GM21526 (cell line): ENCODE measurements at regions not wholly inside any gene's neighbourhood (a gene's known extent, or its start where the extent isn't known, plus 50 kb on each side); places are given as distances from the start of the nearest gene placed in this dataset.
"Not testable (repeated sequence)": the region's sequence is repeated elsewhere in the genome, so short reads cannot be mapped to it uniquely, and the experiment has no call there.

Experiments
- ATAC-seq: cut with Tn5 transposase; IDR thresholded peaks from one replicate; pipeline ENCODE4 v1.9.1; 2021; ENCODE audit warnings: moderate library complexity; ENCODE audit not compliant: unreplicated experiment, low FRiP score

DNA sequence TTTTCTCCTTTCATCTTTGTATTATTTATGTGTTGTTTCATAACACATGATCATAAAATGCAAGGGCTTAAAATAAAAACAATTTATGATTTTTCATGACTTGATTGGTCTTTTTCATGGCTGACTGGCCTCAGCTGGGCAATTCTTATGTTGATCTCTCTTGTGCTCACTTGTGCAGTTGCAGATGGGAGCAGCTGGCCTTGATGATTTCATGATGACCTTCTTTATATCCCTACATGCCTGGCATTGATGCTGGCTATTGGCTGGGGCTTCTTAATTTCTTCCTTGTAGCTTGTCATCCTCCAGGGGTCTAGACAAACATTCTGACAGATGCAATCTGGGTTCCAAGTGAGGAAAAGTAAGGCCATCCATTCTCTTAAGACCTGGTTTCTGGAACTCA lies 1832.8 kb upstream of the FLRT2 start:
- no peak for ATAC-seq

DNA sequence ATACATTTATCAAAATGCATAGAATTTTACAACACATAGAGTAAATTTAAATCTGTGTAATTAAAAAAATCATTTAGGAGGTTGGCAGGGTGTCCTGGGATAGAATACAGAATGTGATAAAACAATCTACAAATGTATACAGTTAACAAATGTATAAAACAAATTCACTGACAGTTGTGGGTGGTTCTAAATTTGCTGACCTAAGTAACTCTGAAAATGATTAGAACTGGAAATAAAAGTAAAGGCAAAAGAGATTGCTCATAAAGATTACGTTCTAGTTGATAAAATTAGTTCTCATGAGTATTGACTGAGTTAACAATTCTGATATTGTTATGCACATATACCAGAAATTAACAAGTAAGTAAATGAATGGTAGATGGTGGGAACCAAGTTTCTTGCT lies 1827.3 kb upstream of the FLRT2 start:
- ATAC-seq: no peak

DNA sequence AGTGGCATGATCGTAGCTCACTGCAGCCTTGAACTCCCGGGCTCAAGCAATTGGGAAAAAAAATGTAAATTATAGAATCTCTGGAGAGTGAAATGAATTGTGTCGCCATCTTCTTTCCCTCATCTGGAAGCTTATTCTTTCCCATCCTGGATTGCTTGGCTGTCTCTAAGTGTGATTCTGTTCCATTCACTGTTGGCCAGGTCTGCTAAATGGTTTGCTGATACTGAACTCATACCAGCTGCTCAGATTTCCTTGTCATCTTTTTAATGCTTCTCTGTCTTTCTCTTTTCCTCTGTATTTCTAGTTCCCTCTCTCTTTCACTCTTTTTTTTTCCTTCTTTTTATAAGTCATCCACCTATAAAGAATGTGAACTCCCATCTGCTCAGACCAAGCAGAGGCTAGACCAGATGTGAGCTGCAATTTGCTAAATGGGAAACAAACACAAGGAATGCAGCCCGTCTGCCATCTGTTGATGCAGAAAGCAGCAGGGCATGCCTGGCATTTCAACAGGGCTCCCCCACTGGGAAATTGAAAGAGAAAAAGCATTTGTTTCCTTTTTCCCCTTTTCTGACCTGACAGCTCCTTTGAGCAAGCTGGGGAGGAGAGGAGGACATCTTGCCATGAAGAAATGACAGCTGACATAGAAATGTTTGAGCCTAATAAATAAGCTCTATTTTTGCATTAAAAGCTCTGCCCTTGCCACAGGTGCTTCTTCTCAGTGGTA lies 1823.6 kb upstream of the FLRT2 start:
- no peak for ATAC-seq

DNA sequence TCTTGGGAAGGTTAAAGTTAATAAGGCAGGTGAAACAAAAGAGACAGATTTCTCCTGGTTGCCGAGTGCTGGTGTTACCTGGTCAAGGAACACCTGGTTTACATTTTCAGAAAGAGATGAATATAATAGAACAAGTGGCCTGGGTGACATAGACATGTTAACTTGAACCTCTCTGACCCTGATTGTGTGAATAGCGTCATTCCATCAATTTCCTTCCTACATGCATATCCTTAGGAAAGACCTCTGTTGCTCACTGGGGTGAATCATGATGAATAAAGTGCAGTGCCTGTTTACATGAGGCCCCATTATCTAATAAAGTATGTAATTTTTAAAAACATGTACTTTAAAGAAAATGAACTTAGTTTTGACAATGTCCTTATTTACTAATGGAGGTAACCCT lies 1822.9 kb upstream of the FLRT2 start:
- no peak for ATAC-seq

DNA sequence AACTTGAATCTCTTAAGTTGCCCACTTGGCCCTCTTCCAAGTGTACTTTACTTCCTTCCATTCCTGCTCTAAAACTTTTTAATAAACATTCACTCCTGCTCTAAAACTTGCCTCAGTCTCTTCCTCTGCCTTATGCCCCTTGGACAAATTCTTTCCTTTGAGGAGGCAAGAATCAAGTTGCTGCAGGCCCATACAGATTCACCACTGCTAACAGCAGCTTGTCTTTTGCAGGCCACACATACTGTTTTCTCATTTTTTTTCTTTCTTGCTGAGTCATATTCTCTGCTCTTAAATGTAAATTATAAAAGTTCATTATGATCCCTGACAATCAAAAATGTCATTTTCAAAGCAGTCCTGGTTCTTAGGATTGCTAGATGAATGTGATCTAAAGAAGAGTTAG lies 1820.8 kb upstream of the FLRT2 start:
- ATAC-seq: no peak

DNA sequence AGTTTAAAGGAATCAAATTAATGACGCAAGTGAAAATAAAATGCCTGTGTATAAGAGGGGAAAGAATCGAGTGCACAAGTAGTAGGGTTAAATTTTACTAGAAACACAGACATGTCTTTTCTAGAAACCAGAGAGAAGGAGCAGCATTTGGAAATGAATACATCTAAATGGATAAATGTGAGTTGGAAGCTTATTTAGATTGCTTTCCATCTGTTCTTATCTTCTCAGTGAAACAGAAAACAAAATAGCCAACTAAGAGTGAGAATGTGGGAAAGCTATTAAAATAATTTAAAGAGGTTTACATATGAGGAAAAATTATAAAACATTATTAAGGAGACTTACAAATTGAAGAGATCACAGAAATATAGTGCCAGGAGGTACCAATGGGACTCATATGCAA lies 1818.9 kb upstream of the FLRT2 start:
- ATAC-seq: no peak

DNA sequence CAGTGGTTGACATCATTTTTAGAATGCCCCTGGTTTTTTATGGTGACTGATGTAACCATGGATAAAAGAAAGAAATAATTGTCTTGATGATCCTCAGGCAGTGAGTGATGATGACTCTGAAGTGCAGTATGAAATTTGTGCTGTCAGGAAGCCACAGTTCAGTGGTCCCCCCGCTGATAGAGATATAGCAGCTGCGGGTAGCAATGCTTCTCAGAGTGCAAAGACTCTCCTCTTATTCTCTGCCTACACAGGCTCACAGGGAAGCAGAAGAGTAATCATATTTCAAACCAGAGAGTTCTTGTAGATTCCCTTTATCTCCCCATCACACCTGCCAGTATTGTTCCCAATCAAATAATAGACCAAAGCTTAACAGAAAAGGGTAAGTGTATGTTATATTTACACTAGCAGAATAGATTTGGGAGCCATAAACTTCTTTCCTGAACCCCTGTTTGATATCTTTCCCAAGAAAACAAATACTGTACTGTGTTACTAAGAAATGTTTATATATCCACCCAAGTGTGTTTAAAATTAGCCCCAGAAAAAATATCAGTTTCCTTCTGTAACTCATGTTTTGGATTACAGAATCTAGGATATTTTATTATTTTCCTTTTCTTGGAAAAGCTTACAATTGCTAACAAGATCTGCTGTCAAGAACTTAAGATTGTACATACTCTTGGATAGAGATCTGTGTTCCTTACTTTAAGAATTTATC lies 1817.4 kb upstream of the FLRT2 start:
- no peak for ATAC-seq

DNA sequence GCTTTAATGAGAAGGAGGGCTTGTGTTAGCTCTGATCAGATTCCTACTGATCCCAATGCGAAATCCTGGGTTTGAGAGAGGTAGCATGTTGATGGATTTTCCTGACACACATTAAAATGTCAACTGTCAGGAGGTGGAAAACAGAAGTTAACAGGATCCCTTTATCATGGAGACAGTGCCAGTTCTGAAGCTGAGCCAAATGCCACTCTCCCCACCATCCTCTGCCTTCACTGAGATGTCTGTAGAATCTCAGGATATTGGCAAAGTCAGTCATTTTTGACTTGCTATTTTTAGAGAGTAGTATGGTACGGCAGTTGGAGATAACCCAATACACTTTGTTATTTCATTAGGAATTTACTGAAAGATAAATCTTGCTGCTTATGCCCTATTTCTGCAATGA lies 1816.2 kb upstream of the FLRT2 start:
- ATAC-seq: no peak

DNA sequence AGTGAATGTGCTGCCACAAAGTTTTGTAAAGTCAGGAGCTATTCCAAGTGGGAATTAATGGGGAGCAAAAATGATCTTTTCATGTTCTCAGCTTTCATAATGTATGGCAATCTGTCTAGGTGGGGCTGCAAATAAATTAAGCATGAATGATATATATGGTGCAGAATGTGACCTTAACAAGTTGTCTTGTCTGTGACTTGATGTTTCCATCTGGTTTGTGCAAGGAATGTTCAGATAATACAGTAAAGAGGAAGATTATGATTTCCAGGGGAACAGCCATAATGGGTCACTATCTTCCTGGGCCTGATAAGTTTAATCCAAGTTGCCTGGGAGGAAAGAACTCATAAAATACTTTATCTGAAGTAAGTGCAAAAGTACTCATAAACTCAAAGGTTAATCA lies 1815.8 kb upstream of the FLRT2 start:
- ATAC-seq: no peak

DNA sequence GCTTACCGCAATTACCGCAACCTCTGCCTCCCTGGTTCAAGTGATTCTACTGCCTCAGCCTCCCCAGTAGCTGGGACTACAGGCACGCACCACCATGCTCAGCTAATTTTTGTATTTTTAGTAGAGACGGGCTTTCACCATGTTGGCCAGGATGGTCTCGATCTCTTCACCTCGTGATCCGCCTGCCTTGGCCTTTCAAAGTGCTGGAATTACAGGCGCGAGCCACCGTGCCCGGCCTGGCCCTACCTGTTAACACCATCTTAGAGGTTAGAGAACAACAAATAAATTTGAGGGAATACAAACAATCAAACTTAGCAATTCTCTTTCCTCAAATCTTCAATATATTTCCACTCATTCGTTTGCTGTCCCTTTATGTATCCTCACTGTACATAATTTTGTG lies 1810.5 kb upstream of the FLRT2 start:
- ATAC-seq: not testable (repeated sequence)

DNA sequence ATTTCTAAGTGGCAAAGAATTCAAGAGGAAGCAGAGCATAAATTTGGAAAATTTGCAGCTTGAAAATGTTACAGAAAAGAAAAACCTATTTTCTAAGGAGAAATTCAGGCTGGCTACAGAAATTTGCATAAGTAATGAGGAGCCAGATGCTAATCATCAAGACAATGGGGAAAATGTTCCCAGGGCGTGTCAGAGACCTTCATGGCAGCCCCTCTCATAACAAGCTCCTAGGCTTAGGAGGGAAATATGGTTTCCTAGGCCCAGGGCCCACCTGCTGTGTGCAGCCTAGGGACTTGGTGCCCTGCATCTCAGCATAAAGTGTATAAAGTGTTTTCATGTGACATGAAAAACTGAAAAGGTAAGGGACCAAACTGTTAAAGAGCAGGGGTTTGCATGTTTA lies 1796.3 kb upstream of the FLRT2 start:
- ATAC-seq: no peak

DNA sequence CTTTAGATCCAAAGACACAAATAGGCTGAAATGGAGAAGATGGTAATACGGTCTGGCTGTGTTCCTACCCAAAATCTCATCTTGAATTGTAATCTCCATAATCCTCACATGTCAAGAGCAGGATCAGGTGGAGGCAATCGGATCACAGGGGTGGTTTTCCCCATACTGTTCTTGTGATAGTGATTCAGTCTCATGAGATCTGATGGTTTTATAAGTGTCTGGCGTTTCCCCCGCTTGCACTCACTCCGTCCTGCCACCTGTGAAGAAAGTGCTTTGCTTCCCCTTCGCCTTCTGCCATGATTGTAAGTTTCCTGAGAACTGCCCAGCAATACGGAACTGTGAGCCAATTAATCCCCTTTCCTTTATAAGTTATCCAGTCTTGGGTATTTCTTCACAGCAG lies 1795.5 kb upstream of the FLRT2 start:
- no peak for ATAC-seq

DNA sequence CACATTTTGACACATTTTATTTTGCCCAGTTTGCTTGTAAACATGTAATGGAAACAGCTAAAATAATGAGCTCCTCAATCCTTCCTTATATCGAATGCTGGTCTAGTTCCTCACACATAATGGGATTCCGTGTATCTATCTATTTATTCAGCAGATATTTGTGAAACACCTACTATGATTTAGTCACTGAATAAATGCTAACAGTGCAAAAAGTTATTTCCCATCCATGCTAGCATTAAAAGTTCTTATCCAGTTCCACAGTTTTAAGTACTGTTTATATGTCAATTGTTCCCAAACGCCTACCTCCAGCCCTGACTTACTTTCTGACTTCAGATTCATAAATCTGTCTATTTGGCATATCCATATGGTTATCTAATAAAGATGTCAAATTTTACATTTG lies 1788.7 kb upstream of the FLRT2 start:
- no peak for ATAC-seq

DNA sequence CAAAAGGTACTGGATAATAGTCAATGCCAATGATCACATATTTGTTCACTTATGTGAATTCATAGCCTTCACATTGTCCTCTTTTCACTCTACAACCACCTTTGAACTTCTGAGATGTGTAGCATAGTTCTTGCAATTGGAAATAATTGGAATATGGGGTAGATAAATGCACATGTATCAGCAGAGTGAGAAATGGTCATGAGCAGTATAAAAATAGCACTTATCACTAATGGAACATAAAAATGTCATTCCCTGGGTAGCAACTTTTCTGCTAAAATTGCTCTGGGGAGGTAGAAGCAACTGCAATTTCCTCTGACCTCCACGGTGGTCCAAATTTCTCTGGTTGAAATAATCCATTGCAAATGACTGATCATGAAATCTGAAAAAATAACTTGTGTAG lies 1785.7 kb upstream of the FLRT2 start:
- no peak for ATAC-seq

DNA sequence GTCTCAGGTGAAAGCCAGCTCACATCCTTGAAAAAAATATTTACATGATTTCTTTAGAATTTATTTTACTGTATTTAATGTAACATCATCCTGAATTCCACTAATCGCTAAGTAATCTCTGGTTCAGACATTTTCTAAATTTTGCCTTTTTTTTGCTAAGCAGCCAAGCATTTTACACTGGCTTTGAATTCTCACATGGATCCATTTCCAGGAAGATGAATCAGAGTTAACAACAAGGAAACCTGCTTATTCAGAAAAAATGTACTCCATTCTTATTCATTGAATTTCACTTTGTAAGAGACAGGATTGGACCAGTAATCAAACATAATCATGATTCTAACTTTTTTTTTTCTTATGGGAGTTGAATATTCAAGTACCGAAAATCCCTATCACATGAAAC lies 1785.1 kb upstream of the FLRT2 start:
- no peak for ATAC-seq

DNA sequence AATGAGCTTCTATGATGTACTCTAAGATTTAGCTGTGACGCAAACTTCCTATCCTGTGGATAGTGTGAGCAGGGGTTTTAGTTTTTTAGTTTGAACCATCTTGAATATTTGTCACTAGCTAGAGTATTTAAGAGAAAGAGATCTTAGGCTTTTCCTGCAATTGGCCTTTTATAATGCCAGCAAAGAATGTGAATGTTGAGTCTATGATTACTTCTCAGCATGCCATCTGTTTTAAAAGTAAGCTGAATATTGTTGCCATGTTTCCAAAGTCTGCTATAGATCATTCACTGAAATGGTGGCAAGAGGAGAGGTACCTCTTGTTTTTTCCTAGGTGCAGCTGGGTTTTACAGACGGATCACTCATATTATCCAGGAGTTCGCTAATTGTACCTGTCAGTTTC lies 1783.6 kb upstream of the FLRT2 start:
- ATAC-seq: no peak

DNA sequence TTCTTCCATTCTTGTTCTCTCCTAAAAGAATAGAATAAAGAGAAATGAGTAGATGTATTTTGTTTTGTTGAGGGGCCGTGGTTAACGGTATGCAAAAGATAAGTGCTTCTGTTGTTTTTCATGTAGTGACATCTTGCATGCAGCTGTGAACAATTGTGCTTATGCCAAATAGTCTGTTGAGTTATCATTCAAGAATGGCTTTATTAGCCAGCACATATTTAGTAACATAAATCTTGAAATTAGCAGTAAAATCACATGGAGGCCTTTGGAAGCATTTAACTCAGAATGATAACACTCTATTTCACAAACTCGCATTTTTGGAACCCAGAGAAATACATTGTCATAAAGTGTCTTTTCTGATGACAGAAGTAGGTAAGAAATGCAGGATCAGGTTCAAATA lies 1772.0 kb upstream of the FLRT2 start:
- no peak for ATAC-seq

DNA sequence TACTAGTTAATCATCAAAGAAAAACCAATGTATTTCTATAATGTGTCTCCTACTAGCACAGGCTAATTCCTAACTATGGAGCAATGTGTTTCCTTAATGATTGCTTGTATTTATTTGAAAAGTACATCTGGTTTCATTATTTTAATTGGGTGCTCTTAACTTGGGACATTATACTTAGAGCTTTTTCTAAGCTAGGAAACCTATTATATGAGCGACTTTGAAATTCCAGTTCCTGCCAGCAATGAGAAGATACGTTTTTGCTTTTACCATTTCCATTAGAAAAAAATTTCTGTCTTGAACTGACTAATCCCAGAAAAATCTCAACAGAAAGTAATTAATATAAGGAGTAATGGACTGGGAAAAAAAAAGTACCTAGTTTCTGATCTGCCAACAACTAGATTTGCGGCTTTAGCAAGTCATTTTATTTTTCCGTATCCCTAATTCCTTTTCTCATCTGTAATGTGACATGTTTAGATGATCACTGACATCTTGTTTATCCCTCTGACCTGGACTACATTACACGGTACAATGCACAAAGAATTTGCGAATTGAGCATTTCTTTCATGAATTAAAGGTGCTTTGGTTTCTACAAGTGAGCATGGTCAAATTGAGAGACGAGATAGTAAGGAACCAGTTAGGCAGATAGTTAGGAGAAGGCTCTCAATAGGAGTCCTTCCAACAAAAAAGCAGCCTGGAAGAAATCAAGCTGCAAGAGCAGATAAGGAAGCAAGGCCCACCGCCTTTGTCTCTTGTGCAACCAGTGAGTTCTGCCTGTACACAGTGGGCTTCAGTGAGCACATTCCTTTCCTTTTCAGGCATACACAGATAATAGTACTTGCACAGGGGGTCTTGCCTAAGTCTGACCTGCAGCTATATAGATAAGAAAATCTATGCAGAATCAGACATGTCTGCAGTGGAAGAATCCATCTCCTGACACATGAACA lies 1765.0 kb upstream of the FLRT2 start:
- no peak for ATAC-seq

DNA sequence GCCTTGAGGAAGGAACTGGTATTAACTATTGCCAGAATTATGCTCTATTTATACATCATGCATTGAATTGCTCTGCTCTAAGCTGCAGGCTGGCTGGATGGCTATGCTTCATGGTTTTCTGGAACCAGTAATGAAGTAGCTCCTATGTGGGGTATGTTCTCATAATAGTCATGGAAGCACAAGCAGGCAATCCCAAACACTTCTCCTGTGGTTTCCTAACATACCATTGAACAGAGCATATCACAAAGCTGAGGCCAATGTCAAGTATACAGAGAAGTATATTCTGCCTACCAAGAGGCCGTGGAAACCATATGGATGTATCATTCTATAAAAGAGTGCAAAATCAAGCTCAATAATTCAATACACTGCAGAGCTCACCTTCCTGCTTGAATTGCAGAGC lies 1752.4 kb upstream of the FLRT2 start:
- ATAC-seq: no peak

DNA sequence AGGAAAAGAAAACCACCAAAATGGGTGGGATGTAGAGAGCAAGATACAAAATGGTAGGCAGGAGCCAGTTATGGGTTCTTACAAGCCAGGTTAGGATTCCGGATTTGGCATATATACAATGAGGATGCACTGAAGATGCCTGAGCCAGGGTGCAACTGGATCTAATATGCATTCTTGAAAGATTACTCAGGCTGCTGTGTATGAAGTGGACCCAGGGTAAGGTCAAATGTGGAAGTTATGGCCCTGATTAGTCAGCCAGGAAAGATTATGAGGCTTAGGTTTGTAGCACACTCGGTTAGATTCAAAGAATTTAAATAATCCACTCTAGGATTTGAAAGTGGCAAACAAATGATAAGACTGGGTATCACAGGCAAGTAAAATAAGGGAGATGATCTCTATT lies 1750.7 kb upstream of the FLRT2 start:
- ATAC-seq: no peak

DNA sequence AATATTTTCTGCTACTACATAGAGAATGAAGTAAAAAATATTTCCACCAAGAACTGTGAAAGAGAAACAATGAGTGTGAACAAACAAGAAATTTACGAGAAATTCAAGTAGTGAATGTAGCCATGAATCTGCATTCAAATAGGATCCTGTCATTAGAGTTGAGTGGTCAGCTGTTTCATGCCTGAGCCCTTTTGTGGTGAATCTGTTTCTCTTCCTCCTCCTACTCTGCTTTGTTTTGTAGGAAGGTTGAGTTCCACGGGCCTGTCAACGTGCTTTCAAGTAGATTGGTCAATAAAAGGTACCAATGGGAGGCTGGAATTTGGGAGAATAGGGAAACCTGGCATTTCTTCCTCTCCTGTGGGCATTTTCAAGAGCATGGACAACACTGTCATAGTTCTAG lies 1749.6 kb upstream of the FLRT2 start:
- no peak for ATAC-seq
